Nephron (organoid): ENCODE measurements at regions not wholly inside any gene's neighbourhood (a gene's known extent, or its start where the extent isn't known, plus 50 kb on each side); places are given as distances from the start of the nearest gene placed in this dataset.

Source experiments
- H3K27ac Mint-ChIP-seq, 3 experiments: 2 replicates each; pipeline ENCODE4 v1.8.0; 2020; ENCODE audit warnings: mixed read lengths in 3 of 3, mild to moderate bottlenecking in 2 of 3, moderate library complexity in 1 of 3
- H3K27me3 Mint-ChIP-seq: 2 replicates; pipeline ENCODE4 v1.8.0; 2021; ENCODE audit warnings: low read depth, mild to moderate bottlenecking, moderate library complexity, mixed read lengths
- H3K36me3 Mint-ChIP-seq: 2 replicates; pipeline ENCODE4 v1.8.0; 2020; ENCODE audit warnings: low read depth, mixed read lengths
- H3K4me1 Mint-ChIP-seq: 2 replicates; pipeline ENCODE4 v1.8.0; 2020; ENCODE audit warnings: mixed read lengths
- H3K4me3 Mint-ChIP-seq, 3 experiments: 2 replicates each; pipeline ENCODE4 v1.8.0; 2020; ENCODE audit warnings: mild to moderate bottlenecking in 3 of 3, mixed read lengths in 3 of 3, moderate library complexity in 2 of 3
- H3K9me3 Mint-ChIP-seq: 2 replicates; pipeline ENCODE4 v1.8.0; 2020; ENCODE audit warnings: mixed read lengths
- TF ChIP-seq, protein P1 (sequence below), 3 experiments: fragments of 200-600 bp; sonication (generic); IDR thresholded peaks; one replicate each; pipeline ENCODE4 v1.5.0; 2021; ENCODE audit warnings: antibody characterized with exemption in 3 of 3; ENCODE audit not compliant: unreplicated experiment in 3 of 3

DNA sequence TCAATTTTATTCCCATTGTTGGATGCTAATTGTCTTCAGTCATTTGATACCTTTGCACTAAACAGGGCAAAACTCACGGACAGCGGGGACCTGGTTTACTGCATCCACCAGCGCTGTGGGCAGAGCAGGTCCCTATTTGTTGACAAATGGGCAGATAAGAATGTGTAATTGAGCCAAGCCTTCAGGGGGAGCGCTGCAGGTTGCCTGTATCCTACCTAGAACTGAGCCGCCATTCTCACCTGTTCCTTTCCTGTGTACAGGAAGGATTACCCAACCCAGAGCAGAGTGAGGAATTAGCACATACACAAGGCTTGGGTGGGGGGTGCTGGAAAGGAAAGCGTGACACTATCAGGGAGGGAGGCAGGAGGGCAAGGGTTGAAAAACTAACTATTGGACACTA is 89.1 kb upstream of the FOXA2 start:
- TF ChIP-seq, protein P1, sequence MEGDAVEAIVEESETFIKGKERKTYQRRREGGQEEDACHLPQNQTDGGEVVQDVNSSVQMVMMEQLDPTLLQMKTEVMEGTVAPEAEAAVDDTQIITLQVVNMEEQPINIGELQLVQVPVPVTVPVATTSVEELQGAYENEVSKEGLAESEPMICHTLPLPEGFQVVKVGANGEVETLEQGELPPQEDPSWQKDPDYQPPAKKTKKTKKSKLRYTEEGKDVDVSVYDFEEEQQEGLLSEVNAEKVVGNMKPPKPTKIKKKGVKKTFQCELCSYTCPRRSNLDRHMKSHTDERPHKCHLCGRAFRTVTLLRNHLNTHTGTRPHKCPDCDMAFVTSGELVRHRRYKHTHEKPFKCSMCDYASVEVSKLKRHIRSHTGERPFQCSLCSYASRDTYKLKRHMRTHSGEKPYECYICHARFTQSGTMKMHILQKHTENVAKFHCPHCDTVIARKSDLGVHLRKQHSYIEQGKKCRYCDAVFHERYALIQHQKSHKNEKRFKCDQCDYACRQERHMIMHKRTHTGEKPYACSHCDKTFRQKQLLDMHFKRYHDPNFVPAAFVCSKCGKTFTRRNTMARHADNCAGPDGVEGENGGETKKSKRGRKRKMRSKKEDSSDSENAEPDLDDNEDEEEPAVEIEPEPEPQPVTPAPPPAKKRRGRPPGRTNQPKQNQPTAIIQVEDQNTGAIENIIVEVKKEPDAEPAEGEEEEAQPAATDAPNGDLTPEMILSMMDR (IDR thresholded peaks at IDR 0.05; ENCODE audit: unreplicated experiment in 3 of 3), result no peak
- Mint-ChIP-seq H3K9me3 (peaks cover 22% of the 10 kb centered on the region), H3K36me3 (no peaks in the 10 kb centered on the region), H3K4me3 (no peak overlapping the region), H3K27ac (no peak overlapping the region), H3K4me1 (no peaks in the 10 kb centered on the region), H3K27me3 (peaks cover 23% of the 10 kb centered on the region)

DNA sequence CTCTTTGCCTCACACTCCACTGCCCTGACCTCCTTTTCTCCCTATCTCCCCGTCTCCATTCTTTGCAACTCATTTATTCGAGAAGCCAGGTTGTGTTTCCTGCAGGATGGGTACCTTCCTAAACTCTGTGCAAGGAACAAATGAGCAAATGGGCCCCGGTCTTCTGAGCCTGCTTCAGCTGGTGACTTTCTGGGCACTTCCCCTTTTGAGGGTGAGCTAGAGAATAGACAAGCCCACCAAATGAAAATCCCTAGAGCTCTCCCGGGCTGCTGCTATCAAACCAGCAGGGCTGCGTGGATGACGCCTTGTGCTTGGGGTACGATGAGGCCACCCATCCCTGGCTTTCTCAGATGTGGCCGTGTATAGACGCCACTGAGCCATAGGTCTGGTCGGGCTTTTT is 91.0 kb upstream of the FOXA2 start:
- H3K9me3 Mint-ChIP-seq, result peaks cover 10% of the 10 kb centered on the region
- H3K27ac Mint-ChIP-seq, result no peak overlapping the region
- no peaks in the 10 kb centered on the region for H3K4me1 Mint-ChIP-seq
- TF ChIP-seq, protein P1 (IDR thresholded peaks at IDR 0.05; ENCODE audit: unreplicated experiment in 3 of 3), result no peak
- H3K4me3 Mint-ChIP-seq, result no peak overlapping the region
- no peaks in the 10 kb centered on the region for H3K36me3 Mint-ChIP-seq
- peaks cover 29% of the 10 kb centered on the region for H3K27me3 Mint-ChIP-seq

DNA sequence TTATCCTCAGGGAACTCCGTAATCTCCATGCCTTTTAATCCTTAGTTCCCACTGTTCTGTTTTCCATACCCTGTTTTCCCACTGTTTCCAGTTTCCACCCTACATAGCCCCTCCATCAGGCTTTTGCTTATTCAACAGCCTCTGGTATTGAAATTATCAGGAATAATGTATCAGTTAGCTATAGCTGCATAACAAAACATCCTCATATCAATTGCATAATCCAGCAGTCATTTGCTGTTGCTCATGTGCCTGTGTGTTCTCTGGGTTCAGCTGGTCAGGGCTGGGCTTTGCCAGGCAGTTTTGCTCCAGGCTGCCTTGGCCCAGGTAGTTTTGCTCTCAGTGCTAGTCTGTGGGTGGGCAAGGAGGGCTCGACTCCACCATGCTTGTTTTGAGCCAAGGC is 94.3 kb upstream of the FOXA2 start:
- no peak overlapping the region for H3K4me3 Mint-ChIP-seq
- no peaks in the 10 kb centered on the region for H3K36me3 Mint-ChIP-seq
- TF ChIP-seq, protein P1 (IDR thresholded peaks at IDR 0.05; ENCODE audit: unreplicated experiment in 3 of 3), result no peak
- H3K4me1 Mint-ChIP-seq, result no peaks in the 10 kb centered on the region
- H3K27ac Mint-ChIP-seq, result no peak overlapping the region
- H3K9me3 Mint-ChIP-seq, result no peaks in the 10 kb centered on the region
- H3K27me3 Mint-ChIP-seq, result peaks cover 37% of the 10 kb centered on the region

DNA sequence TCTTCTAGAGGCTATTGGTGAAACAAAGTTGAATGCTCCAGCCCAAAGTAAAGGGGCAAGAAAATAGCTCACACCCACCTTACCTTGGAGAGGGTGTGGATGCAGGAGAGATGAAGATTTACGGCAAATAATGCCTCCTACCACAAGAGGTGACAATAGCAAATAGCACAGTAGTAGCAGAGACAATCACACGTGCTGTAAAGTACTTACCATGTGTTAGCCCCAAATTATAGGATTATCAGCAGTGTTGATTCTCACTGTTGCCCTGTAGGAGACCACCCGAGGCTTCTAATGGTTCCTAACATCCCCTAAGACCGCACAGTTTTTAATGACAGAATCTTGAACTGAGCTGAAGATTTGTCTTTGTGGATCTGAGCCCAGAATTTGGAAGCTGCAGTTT is 94.8 kb upstream of the FOXA2 start:
- no peak overlapping the region for H3K4me3 Mint-ChIP-seq
- peaks cover 37% of the 10 kb centered on the region for H3K27me3 Mint-ChIP-seq
- no peaks in the 10 kb centered on the region for H3K36me3 Mint-ChIP-seq
- no peaks in the 10 kb centered on the region for H3K9me3 Mint-ChIP-seq
- TF ChIP-seq, protein P1 (IDR thresholded peaks at IDR 0.05; ENCODE audit: unreplicated experiment in 3 of 3), result no peak
- H3K4me1 Mint-ChIP-seq, result no peaks in the 10 kb centered on the region
- no peak overlapping the region for H3K27ac Mint-ChIP-seq

DNA sequence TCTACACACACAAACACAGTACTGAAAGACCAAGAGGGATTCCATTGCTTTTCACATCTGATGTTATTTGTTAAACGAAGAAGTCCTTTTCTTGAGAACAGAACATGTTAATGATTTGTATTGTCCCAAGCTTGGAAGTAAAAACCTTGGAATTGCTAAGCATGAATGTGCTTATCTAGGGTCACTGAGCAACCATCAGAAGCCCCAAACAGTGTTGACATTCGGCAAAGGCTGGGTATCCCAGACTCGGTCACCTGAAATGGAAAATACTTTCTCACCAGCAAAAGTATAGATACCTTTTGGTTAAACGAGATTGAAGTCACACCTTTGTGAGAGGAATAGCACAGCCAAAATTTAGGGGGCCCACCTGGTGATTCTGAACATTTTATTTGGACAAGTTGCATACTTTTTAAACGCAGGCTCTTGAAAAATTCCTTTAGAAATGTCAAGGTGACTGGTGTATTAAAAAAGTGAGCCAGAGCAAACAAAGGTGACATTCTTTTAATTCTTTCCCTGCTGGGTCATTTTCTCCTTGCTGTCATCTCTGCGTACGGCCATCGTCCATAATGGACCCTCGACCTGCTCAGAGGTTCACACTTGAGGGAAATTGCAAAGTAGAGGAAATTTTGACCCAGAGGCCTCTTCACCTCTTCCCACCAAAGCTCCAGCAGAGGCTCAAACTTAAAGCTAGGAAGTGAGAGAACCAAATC is 95.8 kb upstream of the FOXA2 start:
- Mint-ChIP-seq H3K4me3 (no peak overlapping the region), H3K36me3 (no peaks in the 10 kb centered on the region), H3K27me3 (peaks cover 36% of the 10 kb centered on the region), H3K27ac (no peak overlapping the region), H3K4me1 (no peaks in the 10 kb centered on the region), H3K9me3 (no peaks in the 10 kb centered on the region)
- TF ChIP-seq, protein P1 (IDR thresholded peaks at IDR 0.05; ENCODE audit: unreplicated experiment in 3 of 3), result no peak

DNA sequence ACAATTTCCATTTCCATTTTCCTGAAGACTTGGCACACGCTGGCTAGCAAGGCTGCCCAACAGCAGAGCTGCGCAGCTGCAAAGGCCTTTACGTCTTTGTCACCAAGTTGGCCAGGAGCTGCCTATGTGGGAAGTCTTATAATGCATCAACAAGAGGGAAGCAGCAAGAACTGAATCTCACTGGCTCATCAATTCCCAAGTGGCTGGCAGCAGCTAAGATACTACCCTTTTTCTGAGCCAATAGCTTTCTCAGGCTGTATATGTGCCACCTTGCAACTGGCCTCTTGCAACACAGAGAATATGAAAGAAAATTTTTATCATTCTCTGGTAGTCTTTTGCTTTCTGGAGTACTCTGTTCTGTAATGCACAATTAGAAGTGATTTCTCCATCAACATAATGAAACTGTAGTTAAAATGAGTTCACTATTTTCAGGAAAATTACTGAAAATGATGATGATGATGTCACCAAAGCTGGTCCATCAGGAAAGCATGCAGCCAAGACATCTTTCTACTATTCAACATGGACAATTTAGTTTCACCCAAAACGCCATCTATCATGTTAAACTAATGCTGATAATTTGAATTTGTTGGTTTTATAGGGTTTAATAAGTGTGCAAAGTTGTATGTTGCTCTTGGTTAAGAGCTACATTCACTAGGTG is 97.3 kb upstream of the FOXA2 start:
- Mint-ChIP-seq H3K27me3 (peaks cover 25% of the 10 kb centered on the region), H3K9me3 (no peaks in the 10 kb centered on the region), H3K4me1 (no peaks in the 10 kb centered on the region), H3K4me3 (no peak overlapping the region), H3K36me3 (no peaks in the 10 kb centered on the region), H3K27ac (no peak overlapping the region)
- TF ChIP-seq, protein P1 (IDR thresholded peaks at IDR 0.05; ENCODE audit: unreplicated experiment in 3 of 3), result no peak
